Stimulated activated naive CD8-positive, alpha-beta T cell treated with anti-CD3 and anti-CD28 coated beads, Interleukin-15, Interleukin-2, amounts not matched to agents 100 U/mL and 50 U/mL, for 24 hours (primary cell): ENCODE measurements at regions not wholly inside any gene's neighbourhood (a gene's known extent, or its start where the extent isn't known, plus 50 kb on each side); places are given as distances from the start of the nearest gene placed in this dataset.
"Not testable (repeated sequence)": the region's sequence is repeated elsewhere in the genome, so short reads cannot be mapped to it uniquely, and the experiment has no call there.

ENCODE experiments used
- ATAC-seq: fragments of 150-1000 bp; cut with Tn5 transposase; one replicate; pipeline ENCODE4 v1.10.0; 2021
- DNase-seq: peaks from one replicate; pipeline ENCODE4 v3.0.0; 2021

GRCh38 chr5:122515210-122515609, 203.2 kb downstream of the SNCAIP start:
- not testable (repeated sequence) for DNase-seq

DNA sequence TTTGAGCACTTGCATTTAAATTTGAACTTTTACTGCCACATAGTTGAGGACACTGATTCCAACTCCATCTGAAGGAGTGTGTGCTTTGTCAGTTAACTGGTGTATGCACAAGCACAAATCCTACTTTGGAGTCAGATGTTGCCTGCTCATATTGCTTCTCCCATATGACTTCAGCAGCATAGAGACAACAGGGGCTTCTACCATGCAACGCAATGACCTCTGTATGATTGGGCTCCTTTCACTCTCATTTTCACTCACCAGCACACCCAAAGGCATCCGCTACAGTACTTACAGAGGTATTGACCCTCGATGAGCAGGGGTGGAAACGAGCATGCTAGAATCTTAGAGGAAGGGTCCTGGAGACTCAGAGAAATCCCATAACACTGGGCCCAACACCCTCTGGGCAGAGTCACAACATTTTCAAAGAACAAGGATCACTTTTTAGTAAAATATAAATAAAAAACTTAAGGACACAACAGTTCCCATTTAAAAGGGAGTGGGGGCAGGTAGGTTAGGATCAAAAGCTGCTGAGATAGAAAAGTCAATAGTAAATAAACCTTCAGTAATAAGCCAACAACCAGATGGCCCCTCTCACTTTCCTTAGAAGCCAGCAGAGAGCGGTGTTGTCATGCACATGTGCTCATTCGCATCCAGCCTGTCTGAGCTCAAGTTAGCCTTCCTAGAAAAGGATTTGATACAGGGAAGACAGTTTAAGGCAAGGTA, 203.8 kb downstream of the SNCAIP start:
- no peak for DNase-seq

More at GRCh38 chr5:122515210-122515609, 203.2 kb downstream of the SNCAIP start:
- not testable (repeated sequence) for ATAC-seq

DNA sequence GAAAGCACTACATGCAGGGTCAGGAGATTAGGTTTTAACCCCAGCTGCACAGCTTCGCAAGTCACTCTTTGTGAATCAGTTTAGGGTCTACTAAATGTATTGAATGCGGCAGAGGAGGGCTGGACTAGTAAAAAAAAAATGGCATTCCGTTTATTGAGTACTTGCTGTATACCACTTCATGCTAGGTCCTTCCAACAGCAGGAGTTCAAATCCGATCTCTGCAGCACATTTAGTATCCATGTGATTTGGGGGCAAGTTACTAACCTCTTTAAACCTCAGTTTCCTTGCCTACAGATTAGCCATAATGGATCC, 204.4 kb downstream of the SNCAIP start:
- DNase-seq (no peak), ATAC-seq (no peak)

More for the DNA sequence above, 203.8 kb downstream of the SNCAIP start:
- ATAC-seq = no peak

DNA sequence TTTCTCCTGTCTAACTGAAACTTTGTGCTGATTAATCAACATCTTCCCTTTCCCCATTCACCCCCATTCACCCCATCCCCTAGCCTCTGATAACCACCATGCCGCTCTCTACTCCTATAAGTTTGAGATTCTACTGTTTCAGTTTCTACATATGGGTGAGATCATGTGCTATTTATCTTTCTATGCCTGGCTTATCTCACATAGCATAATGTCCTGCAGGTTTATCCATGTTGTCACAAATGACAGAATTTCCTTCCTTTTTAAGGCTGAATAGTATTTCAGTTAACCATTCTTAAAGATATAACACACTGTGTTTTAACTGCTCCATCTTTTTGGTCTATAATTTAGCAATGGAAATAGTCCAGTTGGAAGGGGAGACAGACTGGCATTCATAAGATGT, 205.1 kb downstream of the SNCAIP start:
- DNase-seq (no peak), ATAC-seq (no peak)

- no peak for DNase-seq
- ATAC-seq = no peak
These were observed 211.7 kb downstream of the SNCAIP start for GRCh38 chr5:122523776-122524175.

- DNase-seq (no peak), ATAC-seq (no peak)
These were observed 215.5 kb downstream of the SNCAIP start for GRCh38 chr5:122527547-122527946.

GRCh38 chr5:122532035-122532434, 220.0 kb downstream of the SNCAIP start:
- DNase-seq (no peak), ATAC-seq (no peak)

DNA sequence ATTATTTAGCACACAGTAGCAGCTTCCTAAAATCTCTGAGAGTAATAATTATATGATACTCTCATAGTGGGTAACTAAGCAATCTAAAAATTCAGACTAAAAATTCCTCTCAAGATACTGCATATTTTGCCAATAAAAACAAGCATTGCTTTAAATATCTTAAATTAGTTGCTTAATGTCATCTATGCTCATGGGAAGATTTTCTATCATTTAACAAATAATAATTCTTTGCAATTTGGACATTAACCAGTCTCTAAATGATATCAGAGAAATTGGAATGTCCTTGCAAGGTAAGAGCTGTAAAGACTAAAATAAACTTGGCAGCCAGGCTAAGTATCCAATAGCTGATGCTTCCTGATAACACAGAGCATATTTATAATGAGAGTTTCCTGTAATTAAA, 221.8 kb downstream of the SNCAIP start:
- ATAC-seq (no peak), DNase-seq (no peak)

GRCh38 chr5:122534829-122535228, 222.8 kb downstream of the SNCAIP start:
- DNase-seq (no peak), ATAC-seq (no peak)

DNA sequence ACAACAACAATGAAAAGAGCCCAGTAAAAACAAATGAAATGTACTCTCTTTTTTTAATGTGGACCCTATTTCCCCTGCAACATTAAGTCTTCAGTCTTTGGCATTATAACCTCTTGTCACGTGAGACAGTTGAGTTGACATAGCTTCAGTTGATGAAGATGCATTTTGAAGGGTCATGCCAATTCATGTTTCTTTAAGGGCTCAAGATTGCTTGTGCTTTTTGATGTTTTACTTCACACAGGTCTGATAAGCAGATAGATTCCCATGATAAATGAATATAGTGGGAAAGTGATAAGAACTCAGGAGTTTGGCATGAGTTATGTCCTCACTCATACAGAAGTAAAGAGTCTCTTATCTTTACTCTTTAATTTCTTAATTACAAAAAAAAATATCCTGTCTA, 229.4 kb downstream of the SNCAIP start:
- DNase-seq = no peak
- no peak for ATAC-seq

- no peak for DNase-seq
- no peak for ATAC-seq
These were observed 228.9 kb upstream of the SNX2 start for GRCh38 chr5:122545986-122546385.

DNA sequence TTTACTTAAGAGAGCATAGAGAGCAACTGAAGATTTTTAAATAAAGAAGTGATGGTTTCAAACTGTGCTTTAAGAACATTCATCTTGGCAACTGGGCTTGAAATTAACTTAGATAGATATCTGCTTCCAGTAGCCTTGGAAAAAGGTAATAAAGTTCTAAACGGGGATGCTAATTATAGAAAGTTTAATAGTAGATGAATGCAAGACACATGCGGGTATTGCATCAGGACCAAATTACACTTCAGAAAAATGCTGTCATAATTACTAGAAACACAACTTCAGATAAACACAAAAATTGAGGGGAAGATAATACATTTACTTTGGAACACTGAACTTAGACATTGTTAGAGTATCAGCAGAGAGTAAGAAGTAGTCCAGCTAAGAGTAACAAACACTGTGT, 227.7 kb upstream of the SNX2 start:
- no peak for DNase-seq
- no peak for ATAC-seq

DNA sequence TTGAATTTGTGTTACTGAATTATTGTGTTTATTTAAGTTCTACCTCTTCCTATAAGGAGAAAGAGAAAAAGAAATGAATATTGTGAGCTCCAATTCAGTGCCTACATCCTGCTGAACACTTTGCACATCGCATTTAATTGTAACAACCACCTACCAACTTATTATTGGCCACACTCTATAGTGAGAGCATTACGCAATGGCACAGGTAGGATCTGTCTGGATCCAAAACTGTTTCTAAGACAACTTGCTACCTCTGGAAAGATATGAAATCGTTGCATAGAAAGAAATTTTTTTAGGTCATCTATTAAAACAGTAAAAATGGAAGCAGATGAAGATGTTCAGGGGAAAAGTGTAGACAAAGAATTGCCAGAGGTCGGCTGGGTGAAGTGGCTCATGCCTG, 227.2 kb upstream of the SNX2 start:
- ATAC-seq (no peak), DNase-seq (no peak)

- ATAC-seq = no peak
- no peak for DNase-seq
These were observed 215.2 kb upstream of the SNX2 start for GRCh38 chr5:122559676-122560075.

GRCh38 chr5:122561209-122561608, 213.7 kb upstream of the SNX2 start:
- ATAC-seq (no peak), DNase-seq (no peak)

GRCh38 chr5:122565331-122565730, 209.5 kb upstream of the SNX2 start:
- DNase-seq (no peak), ATAC-seq (no peak)

DNA sequence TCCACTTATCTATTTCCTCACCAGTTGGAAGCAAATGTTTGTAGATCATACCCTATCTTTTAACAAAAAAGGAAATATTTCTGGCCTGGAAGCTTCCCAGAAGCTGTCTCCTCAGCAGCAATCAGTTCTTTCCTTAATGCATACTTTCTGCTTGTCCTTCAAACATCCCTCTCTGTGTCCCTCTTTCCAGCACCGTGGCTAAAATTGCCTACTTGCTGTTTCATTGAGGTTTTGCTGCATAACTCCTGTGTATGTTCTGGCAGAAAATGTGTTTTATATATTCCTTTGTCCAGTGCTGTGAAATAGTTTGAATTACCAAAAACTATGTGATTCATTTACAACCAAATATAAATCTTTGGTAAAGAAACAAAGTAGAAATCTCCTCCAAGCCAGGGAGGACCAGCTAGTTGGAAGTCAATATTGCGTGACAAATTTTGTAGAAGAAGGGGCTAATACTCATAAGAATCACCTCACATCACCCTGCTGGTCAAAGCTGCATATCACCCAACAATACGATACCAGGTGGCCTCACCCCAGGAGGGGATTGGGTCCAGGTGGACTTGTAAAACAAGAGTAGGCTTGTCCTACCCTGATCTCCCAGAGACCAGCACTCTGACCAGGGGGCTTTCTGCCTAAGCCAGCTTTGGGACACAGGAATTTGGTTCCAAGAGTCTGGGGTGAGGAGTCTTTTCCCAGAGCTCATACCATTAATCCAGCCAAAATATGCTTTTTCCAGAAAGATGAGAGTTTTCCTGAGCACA, 198.4 kb upstream of the SNX2 start:
- ATAC-seq (no peak), DNase-seq (no peak)

DNA sequence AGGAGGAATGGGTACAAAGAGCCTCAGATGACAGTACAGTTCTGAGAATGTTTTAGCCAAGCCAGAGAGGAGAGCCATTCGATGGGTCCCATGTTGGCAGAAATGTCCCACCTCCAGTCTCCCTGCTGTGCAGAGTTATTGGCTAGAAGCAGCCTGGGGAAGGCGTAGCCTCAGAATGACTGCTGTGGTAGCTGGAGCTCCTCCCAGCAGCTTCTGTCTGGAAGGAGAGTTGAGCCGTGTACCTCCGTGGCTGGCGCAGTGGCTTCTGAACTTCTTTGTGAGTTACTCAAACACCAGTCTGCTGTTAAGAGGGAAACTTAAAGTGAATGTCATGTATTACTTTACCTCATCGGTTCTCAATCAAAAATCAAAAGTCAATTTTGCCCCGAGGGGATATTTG, 193.3 kb upstream of the SNX2 start:
- ATAC-seq (no peak), DNase-seq (no peak)

- ATAC-seq (no peak), DNase-seq (no peak)
These were observed 190.2 kb upstream of the SNX2 start for GRCh38 chr5:122584411-122585300.

- DNase-seq (no peak), ATAC-seq (no peak)
These were observed 189.5 kb upstream of the SNX2 start for GRCh38 chr5:122585371-122585770.

GRCh38 chr5:122586351-122586750, 188.5 kb upstream of the SNX2 start:
- DNase-seq (no peak), ATAC-seq (no peak)

DNA sequence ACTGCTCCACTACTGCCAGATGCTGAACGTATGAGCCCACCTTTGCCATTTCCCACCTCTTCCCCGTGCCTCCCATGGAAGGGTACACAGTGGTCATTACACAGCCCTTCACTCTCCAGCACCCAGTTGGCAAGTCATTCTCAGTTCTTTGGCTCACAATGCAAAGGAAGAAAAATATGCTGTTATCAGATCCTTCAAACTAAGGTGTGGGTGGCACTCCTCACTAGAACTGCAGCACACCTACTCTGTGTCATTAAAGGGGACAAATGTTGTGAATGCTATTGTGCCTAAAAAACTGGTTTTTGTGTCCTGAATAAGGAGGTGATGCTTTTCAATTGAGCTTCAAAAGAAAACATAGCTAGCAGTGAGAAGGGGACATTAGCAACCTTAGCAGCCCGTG, 183.1 kb upstream of the SNX2 start:
- DNase-seq (no peak), ATAC-seq (no peak)

- ATAC-seq = no peak
- no peak for DNase-seq
These were observed 175.9 kb upstream of the SNX2 start for GRCh38 chr5:122599000-122599399.
